Stimulated activated CD4-positive, alpha-beta T cell treated with anti-CD3 and anti-CD28 coated beads, Interleukin-2, amount 100 ng/mL, for 24 hours (primary cell): ENCODE measurements at regions not wholly inside any gene's neighbourhood (a gene's known extent, or its start where the extent isn't known, plus 50 kb on each side); places are given as distances from the start of the nearest gene placed in this dataset.
"Not testable (repeated sequence)": the region's sequence is repeated elsewhere in the genome, so short reads cannot be mapped to it uniquely, and the experiment has no call there.

Source experiments
- DNase-seq, 2 donors: peaks; one replicate each; pipeline ENCODE4 v3.0.0-alpha.2; 2020

- DNase-seq: no peak
Measured at GRCh38 chr2:163177592-163177991, 339.0 kb upstream of the KCNH7 start.

GRCh38 chr2:163175294-163175693, 336.7 kb upstream of the KCNH7 start:
- DNase-seq: no peak

GRCh38 chr2:163173591-163173990, 335.0 kb upstream of the KCNH7 start:
- DNase-seq: no peak

- no peak for DNase-seq
Measured at GRCh38 chr2:163171786-163172530, 333.4 kb upstream of the KCNH7 start.

GRCh38 chr2:163157891-163158496, 319.4 kb upstream of the KCNH7 start:
- no peak for DNase-seq

- no peak for DNase-seq
Measured at GRCh38 chr2:163157411-163157810, 318.8 kb upstream of the KCNH7 start.

- DNase-seq: no peak
Measured at GRCh38 chr2:163155925-163156324, 317.4 kb upstream of the KCNH7 start.

GRCh38 chr2:163155279-163155883, 316.8 kb upstream of the KCNH7 start:
- no peak for DNase-seq

- DNase-seq: no peak
Measured at GRCh38 chr2:163142618-163143017, 304.1 kb upstream of the KCNH7 start.

GRCh38 chr2:163138947-163139346, 300.4 kb upstream of the KCNH7 start:
- no peak for DNase-seq

GRCh38 chr2:163135256-163135655, 296.7 kb upstream of the KCNH7 start:
- DNase-seq: no peak

- DNase-seq: no peak
Measured at GRCh38 chr2:163133602-163134001, 295.0 kb upstream of the KCNH7 start.

GRCh38 chr2:163132850-163133249, 294.3 kb upstream of the KCNH7 start:
- no peak for DNase-seq

GRCh38 chr2:163132207-163132606, 293.6 kb upstream of the KCNH7 start:
- not testable (repeated sequence) for DNase-seq

GRCh38 chr2:163123526-163123925, 285.0 kb upstream of the KCNH7 start:
- no peak for DNase-seq

GRCh38 chr2:163122257-163122656, 283.7 kb upstream of the KCNH7 start:
- DNase-seq: no peak

- DNase-seq: no peak
Measured at GRCh38 chr2:163121483-163121882, 282.9 kb upstream of the KCNH7 start.

GRCh38 chr2:163119966-163120365, 281.4 kb upstream of the KCNH7 start:
- no peak for DNase-seq

GRCh38 chr2:163086940-163087339, 248.4 kb upstream of the KCNH7 start:
- no peak for DNase-seq

GRCh38 chr2:163085366-163086024, 246.9 kb upstream of the KCNH7 start:
- not testable (repeated sequence) for DNase-seq

GRCh38 chr2:163081754-163082153, 243.2 kb upstream of the KCNH7 start:
- no peak for DNase-seq

GRCh38 chr2:163077241-163077640, 238.7 kb upstream of the KCNH7 start:
- DNase-seq: no peak

GRCh38 chr2:163066085-163066484, 227.5 kb upstream of the KCNH7 start:
- no peak for DNase-seq

GRCh38 chr2:163062524-163062923, 224.0 kb upstream of the KCNH7 start:
- DNase-seq: no peak
